GM21381 (cell line): ENCODE measurements at regions not wholly inside any gene's neighbourhood (a gene's known extent, or its start where the extent isn't known, plus 50 kb on each side); places are given as distances from the start of the nearest gene placed in this dataset.
"Not testable (repeated sequence)": the region's sequence is repeated elsewhere in the genome, so short reads cannot be mapped to it uniquely, and the experiment has no call there.

Source experiments
- ATAC-seq: cut with Tn5 transposase; IDR thresholded peaks from one replicate; pipeline ENCODE4 v1.9.1; 2021; ENCODE audit warnings: mild to moderate bottlenecking, moderate library complexity; ENCODE audit not compliant: unreplicated experiment

DNA sequence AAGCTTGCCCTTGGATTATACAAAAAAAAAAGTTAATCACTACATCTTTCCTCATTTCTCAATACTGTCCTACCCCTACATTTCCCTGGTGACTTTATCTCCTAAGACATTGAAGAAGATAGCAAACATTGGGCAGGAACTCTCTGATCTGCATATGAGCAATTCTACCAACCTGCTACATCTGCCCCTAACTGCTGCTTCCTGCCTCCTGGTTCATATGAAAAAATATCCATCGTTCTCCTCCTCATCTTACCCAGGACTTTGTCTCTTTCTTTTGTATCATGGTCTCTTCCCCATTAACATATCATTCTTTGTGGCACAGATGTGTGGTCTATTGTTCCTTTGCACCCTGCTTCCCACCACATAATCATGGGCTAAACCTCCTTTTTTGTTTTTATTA lies 139.7 kb upstream of the PCGF5 start:
- no peak for ATAC-seq

DNA sequence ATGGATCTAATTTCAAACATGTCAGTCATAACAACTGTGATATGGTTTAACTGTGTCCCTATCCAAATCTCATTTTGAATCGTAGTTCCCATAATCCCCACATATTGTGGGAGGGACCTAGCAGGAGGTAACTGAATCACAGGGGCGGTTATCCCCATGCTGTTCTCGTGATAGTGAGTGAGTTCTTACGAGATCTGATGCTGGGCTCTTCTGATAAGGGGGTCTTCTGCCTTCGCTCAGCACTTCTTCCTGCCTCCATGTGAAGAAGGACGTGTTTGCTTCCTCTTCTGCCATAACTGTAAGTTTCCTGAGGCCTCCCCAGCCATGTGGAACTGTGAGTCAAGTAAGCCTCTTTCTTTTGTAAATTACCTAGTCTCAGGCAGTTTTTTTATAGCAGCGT lies 138.0 kb upstream of the PCGF5 start:
- no peak for ATAC-seq

- ATAC-seq, result no peak
Measured at GRCh38 chr10:91088300-91089140, 131.9 kb upstream of the PCGF5 start.

GRCh38 chr10:91090761-91091529 lies 129.5 kb upstream of the PCGF5 start:
- no peak for ATAC-seq

- no peak for ATAC-seq
Measured at GRCh38 chr10:91091780-91092179, 128.7 kb upstream of the PCGF5 start.

GRCh38 chr10:91096274-91096673 lies 124.2 kb upstream of the PCGF5 start:
- no peak for ATAC-seq

DNA sequence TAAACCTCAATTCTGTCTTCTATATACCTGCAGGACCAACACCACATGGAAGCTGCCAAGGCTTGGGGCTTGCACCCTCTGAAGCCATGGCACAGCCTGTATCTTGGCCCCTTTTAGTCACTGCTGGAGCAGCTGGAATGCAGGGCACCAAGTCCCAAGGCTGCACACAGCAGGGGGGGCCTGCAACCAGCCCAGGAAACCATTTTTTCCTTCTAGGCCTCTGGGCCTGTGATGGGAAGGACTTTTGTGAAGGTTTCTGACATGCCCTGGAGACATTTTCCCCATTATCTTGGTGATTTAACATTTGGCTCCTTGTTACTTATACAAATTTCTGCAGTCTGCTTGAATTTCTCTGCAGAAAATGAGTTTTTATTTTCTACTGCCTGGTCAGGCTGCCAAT lies 123.2 kb upstream of the PCGF5 start:
- no peak for ATAC-seq

- not testable (repeated sequence) for ATAC-seq
Measured at GRCh38 chr10:91098021-91098420, 122.4 kb upstream of the PCGF5 start.

DNA sequence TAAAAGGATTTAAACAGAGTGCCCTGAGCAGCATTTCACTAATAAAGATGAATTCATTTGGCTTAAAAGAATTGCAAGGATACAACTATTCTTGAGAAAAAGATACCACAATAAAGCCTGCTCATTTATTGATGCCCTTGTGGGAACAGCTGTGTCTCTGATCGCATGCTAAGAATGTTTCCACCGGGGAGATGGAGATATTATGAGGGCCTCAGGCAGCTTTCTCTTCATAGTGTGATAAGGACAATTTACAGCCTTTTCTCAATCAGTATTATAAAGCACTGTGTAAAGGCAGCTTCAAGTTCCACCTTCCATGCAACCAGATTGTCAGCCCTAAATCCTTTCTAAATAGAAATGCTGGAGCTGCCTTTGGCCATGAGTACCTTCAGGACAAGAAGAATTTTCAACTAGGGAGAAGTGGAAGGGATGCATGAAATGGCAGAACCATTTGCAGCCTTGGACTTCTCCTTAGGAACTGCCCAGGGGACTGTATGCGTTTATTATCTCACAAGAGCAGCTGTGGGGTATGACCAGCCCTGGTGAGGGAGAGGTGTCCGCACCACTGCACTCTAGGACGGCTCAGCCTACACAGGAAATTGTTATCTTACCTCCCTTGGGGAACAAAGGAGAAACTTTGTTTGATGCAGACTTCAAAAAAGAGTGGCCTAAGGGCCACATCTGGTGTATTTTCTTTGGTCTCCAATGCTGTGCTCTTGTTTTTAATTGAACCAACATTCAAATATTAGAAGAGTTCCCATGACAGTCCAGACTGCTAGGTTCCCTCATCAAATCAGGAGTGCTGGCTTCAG lies 116.9 kb upstream of the PCGF5 start:
- no peak for ATAC-seq

GRCh38 chr10:91104193-91105041 lies 116.0 kb upstream of the PCGF5 start:
- ATAC-seq, result no peak

GRCh38 chr10:91105269-91105668 lies 115.2 kb upstream of the PCGF5 start:
- no peak for ATAC-seq

- ATAC-seq, result no peak
Measured at GRCh38 chr10:91108820-91109219, 111.6 kb upstream of the PCGF5 start.

DNA sequence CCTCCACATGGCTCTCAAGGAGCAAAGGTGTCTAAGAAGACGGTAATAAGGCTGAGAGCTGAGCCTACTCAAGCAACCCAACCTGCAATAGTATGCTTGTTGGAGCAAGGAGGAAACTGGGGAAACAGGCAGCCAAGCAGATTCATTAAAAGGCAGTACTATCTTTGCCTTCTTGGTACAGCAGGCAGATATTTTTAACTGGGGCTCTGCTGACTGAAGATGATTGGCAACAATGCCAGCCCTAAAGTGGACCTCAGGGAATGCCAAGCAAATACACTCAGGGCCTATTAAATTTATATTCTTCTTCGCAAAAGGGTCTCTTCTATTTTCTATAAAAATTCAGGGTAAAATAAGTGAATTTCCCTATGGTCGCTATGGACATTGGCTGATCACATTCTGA lies 109.4 kb upstream of the PCGF5 start:
- ATAC-seq, result no peak

DNA sequence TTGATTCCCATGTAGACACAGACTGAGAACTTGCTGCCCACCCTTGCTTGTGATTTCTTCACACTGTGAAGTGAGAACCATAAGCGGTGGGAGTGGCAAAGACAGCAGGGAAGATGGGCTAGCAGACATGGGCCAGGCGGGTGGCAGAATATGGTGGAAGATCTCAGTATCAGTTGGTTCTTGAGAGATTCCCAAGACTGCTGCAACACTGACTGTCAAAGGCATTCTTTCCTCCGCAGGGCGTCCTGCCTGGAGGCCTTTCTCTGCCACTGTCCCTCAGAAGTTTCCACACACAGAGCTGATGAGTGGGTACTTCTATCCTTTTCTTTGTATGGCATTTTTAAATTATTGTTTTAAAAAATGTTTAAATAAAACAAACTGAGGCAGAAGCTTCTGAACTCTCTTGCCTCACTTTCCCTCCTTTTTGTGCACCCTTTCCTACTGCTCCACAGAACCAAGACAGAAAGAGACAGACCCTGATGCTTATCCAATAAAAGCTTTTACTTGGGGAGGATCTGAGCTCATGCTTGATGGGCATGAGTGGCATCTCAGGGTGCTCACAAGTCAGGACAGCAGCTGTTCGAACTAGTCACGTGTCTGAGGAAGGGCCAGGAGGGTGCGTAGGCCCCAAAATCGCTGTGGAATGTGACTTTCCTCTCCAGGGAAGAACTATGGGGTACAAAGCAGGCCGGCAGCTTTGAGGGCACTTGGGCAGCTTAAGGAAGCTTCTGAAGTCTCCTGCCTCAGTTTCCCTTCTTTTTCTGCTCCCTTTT lies 104.7 kb upstream of the PCGF5 start:
- ATAC-seq, result no peak

DNA sequence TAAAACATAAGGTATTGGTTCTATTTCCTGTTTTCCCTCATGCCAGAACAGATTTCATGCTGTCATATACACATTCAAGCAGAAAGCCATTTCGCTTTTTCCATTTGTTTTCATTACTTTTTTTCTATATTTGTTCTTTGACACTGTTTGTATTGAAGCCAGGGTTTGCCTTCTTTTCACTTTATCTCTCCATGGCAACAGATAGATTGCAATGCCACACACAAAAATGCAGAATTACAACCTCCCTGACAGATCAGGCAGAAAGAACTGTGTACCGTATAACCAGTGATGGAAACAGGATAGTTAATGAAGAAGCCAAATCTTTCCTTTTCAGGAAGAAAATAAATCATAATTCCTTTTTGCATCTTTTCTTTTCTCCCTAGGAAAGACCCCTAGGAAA lies 103.0 kb upstream of the PCGF5 start:
- ATAC-seq, result no peak

DNA sequence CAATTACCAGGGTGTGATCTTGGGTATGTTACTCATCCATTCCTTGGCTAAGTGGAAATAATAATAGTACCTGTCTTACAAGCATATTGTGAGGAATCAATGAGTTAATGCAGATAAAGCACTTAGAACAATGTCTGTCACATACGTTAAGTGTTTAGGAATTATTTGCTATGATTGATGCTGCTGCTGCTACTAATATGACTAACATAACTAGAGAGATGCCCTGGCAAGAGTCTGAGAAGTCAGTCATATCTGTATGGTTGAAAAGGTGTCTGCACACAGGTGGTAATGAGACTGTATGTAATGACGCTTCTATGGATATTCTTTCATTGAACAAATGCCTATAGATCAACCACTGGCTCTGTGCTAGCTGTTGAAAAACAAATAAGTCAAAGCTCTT lies 100.1 kb upstream of the PCGF5 start:
- no peak for ATAC-seq

DNA sequence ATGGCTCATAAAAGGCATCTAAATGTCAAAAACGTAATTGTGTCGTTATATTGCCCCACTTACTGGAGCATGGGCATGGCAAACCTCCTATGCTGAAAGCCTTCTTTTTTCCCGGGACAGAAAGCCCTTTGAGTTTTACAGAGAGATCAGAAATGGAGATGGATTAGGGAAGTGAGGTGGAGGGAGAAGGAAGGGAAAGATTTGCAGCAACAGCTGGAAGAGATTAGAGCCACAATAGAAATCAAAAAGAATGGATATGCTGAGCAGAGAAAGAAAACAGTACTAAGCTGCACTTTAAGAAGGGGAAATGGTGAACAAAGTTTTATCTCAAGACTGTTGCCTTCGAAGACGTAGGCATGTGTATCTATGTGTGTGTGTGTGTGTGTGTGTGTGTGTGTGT lies 97.2 kb upstream of the PCGF5 start:
- no peak for ATAC-seq

- ATAC-seq, result no peak
Measured at GRCh38 chr10:91124016-91124415, 96.4 kb upstream of the PCGF5 start.

- no peak for ATAC-seq
Measured at GRCh38 chr10:91126471-91126870, 94.0 kb upstream of the PCGF5 start.
